GM21825 (cell line): ENCODE measurements at regions not wholly inside any gene's neighbourhood (a gene's known extent, or its start where the extent isn't known, plus 50 kb on each side); places are given as distances from the start of the nearest gene placed in this dataset.

Source experiments
- ATAC-seq: cut with Tn5 transposase; IDR thresholded peaks from one replicate; pipeline ENCODE4 v1.9.1; 2021; ENCODE audit warnings: mild to moderate bottlenecking, moderate library complexity; ENCODE audit not compliant: unreplicated experiment

- ATAC-seq: no peak
Observed at GRCh38 chr7:69464035-69464434, 134.2 kb upstream of the AUTS2 start.

GRCh38 chr7:69465262-69465661 is 133.0 kb upstream of the AUTS2 start:
- no peak for ATAC-seq

- no peak for ATAC-seq
Observed at GRCh38 chr7:69467826-69468225, 130.4 kb upstream of the AUTS2 start.

DNA sequence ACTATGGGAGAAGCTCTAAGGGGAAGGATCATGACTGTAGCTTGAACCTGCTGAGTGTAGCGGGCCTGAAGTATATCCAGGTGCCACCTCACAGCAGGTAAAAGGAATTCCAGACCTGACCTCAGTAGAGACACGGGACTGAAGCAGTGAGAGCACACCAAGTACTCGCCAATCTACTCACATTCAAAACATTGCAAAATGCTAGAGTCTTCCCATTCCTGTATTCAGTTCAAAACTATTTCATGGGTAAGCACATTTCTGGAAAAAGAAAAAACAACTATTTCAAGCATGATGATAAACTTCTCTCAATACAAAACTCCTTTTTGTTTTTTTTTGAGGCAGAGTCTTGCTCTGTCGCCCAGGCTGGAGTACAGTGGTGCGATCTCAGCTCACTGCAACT is 121.9 kb upstream of the AUTS2 start:
- no peak for ATAC-seq

GRCh38 chr7:69482676-69483075 is 115.6 kb upstream of the AUTS2 start:
- no peak for ATAC-seq

GRCh38 chr7:69489533-69489932 is 108.7 kb upstream of the AUTS2 start:
- no peak for ATAC-seq

DNA sequence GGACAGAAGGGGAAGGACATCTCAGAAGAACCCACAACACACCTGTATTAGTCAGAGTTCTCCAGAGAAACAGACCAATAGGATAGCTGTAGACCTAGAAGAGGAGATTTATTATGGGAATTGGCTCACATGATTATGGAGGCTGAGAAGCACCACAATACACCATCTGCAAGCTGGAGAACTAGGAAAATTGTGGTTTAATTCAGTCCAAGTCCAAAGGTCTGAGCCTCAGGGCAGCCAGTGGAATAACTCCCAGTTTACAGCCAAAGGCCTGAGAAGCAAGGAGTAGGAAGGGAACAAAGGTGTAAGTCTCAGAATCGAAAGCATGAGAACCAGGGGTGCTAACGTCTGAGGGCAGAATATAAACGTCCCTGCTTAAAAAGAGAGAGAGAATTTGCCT is 99.6 kb upstream of the AUTS2 start:
- no peak for ATAC-seq

DNA sequence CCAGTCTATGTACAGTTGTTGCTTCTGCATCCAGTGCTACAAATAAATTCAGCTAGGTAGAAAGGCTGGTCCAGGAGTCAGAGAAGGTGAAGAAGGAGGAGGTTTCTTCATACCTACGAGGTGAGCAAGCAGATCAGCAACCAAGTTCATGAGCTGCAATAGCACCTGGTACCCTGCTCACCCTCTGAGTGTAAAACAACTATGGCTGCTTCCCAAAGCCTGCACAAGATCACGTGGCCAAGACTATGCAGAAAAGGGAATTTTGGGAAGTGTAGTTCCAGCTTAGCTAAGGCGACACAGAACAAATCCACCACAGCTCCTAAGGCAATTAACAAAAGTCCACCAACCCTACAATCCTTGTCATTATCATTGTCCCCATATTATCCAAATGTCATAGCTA is 95.9 kb upstream of the AUTS2 start:
- ATAC-seq: no peak

DNA sequence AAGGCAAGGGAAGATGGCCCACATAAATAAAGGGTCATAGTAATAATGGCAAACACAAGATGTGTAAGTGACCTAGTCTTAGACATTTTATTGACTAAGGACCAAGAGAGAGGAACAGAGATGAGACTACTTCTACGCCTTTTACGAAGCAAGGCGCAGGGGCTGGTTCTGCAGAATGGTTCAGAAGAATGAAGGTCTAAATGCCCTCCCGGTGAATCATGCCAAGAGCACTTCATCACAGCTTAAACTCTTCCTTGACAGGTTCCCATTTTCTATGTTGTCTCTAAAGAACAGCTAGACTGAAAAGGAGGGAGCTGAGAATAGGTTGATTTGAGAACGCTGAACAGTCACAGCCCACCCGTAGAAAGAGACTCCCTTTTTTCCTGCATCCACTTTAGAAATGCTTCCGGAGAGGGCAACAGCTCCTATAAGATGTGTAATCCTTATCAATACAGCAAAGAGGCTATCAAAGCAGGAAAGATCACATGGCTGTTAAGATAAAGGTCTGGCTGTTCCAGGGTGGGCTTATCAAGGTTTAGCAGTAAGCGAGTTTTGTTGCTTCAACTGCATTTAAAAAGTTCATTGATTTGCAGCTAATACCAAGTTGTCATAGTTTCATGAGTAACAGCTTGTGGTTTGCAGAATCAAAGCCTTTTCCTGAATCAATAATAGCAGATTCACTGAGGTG is 93.4 kb upstream of the AUTS2 start:
- no peak for ATAC-seq

- no peak for ATAC-seq
Observed at GRCh38 chr7:69508736-69509135, 89.5 kb upstream of the AUTS2 start.

DNA sequence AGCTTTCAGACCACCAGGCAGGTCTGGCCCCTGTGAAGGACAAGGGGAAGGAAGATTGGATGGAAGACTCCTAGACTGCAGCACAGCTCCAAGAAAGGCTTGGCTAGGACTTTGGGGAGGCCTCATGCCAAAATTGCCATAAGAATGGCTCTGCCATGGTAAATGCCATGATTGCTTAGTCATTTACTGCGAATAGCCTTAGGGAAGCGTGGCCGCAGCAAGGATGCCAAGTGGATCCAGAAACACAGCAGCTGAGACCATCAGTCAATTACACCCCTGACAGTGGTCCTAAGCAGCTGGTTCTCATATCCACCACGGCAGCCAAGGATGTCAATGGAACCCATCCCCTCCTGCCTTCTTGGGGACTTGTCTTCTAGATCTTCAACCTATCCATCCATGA is 88.2 kb upstream of the AUTS2 start:
- ATAC-seq: no peak

GRCh38 chr7:69515495-69516212 is 82.6 kb upstream of the AUTS2 start:
- ATAC-seq: no peak

DNA sequence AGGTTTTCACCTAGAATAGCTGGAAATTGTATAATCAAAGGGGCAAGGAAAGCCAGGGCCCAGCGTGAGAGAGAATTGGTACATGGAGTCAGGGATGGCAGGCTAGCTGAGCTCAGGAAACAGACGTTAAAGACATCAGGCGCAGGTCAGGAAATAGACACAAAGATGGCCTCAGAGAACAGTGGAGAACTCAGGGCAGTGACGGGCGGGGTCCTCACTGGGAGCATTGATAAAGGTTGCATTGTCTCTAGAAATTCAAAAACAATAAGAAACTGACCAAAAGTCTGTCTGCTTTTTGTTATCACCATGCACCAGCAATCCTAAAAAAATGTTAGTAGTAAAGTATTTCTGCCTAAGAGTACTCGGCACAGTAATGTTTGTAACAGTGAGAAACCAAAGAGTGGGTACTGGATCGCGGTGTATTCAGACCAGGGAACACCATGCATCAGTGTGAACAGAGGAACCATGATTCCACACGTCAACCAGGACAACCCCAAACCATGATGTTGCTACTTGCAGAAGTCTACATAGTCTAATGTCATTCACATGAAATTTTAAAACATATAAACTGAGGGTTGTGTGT is 81.9 kb upstream of the AUTS2 start:
- ATAC-seq: no peak

DNA sequence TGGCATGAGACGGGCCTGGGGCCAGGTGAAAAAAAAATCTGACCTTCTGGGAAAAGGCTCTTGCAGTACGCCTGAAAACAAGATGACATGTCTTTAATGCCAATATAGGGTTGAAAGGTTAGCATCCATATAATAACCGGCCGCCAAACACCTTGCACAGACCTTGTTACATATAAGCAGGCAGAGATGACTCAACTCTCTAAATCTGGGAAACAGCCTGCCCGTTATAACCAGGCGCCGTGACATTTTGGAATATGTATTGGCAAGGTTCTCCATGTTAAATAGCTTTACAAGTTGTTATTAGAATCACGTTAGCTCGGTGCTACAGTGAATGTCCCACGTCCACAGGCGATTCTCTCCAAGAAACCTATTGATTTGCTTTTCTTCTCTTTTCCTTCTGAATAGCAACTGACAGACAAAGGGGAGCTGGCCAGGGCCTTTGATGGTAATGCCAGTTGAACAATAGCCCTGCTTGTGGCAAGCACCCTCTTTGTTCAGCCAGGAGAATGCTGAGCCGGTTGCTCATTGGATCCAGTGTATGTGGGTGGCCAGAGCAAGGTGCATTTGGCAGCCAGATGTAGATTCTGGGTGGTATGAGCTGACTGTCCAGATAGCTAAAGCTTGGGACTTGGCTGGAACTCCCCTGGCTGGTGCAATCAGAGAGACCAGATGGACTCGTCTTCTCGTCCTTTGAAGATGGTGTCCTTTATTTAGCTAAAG is 80.1 kb upstream of the AUTS2 start:
- ATAC-seq: no peak

DNA sequence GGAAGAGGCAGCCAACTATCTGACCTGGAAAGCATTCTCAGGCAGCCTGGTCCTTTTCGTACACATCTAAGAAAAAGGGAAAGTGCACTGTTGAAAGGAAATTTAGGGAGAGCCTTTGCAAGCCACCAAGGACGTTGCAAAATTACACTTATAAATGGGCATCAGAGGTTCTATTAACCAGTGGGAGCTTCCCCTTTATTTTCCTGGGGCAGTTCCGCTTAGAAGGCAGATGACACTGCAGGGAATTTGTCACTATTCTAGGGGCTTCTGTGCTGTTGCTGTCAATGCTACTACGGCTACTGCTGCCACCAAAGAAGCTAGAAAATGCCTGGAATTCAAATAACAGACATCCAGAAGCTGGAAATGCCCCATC is 79.6 kb upstream of the AUTS2 start:
- ATAC-seq: no peak

DNA sequence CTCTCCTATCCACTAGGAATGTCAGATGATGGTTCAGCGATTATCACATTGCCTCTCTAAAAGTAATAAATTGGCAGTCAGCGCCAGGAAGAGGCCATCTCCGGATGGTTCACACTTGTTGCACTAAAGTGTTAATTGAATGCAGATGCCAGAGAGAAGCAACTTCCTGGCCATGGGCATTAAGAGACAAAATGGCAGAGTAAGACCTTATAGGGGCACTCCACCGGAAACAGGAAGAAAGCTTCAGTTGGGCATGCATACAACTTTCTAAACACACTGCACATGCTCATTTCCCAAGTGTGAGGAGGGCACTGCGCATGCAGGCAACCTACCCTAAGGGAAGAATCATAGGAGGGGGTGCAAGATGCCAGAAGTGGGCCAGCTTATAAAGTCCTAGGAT is 71.7 kb upstream of the AUTS2 start:
- no peak for ATAC-seq

GRCh38 chr7:69527706-69528105 is 70.6 kb upstream of the AUTS2 start:
- no peak for ATAC-seq

DNA sequence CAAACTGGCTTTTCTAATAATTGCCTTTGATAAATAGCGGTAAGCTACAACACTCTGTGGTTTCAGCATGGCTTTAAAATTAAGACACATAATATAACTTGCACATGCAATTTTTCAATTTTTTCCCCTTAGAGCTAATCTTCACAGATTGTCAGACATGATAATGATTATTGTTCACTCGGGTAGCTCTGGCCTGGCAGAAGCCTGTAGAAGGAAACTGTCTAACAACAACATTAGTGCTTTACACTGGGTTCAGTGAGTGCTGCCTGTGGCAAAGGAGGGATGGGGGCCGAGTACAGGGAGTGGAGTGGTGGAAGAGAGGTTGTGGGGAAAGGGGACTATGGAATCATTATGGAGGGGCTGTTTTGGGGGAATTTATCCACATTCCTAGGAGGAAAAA is 67.2 kb upstream of the AUTS2 start:
- ATAC-seq: no peak

DNA sequence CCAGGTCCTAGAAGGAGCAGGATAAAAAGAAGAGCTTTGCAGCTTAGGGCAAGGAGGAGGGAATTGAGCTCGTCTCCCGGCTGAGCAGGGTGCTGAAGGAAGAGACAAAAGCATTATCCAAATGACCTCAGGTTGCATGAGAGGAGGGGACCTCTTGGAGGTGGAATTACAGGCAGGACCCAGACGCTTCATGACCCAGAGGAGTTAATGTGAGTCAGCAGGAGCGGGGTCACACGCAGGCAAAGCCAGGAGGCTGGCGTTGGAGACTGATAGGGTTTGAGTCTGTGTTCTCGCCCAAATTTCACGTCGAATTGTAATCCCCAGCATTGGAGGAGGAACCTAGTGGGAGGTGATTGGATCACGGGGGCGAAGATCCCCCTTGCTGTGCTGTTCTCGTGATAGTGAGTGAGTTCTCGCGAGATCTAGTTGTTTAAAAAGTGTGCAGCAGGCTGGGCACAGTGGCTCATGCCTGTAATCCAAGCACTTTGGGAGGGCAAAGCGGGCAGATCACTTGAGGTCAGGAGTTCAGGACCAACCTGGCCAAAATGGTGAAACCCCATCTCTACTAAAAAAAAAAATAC is 63.7 kb upstream of the AUTS2 start:
- no peak for ATAC-seq

DNA sequence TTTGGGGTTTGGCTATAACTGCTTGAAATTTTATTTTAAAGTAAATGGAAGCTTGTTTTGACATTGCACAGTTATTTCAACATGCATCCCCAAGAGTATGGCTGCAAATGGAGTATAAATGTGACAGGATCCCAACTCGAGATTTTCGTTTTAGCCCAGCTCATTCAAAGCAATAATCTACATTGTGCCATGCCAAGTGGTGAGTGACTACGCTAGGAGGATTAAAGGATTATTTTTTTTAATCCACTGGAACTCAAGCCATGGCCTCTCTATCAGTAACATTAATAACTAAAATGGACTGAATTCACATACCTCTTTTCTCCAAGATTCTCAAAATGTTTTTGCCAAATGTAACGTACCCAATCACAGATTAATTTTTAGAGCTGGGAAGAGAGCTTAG is 60.6 kb upstream of the AUTS2 start:
- no peak for ATAC-seq

- no peak for ATAC-seq
Observed at GRCh38 chr7:69539531-69539930, 58.7 kb upstream of the AUTS2 start.
